ENCODE measurements at regions not wholly inside any gene's neighbourhood (a gene's known extent, or its start where the extent isn't known, plus 50 kb on each side); places are given as distances from the start of the nearest gene placed in this dataset.
"Not testable (repeated sequence)": the region's sequence is repeated elsewhere in the genome, so short reads cannot be mapped to it uniquely, and the experiment has no call there.

GRCh38 chr1:148328884-148329283 lies 154.2 kb downstream of the PPIAL4G start:
- intact Hi-C loops (cut with DNase I): no loop called here
- DNase-seq (ENCODE audit: low spot score): no peak

GRCh38 chr1:148325031-148325430 lies 158.1 kb downstream of the PPIAL4G start:
- DNase-seq (ENCODE audit: low spot score); intact Hi-C loops (cut with DNase I): not testable (repeated sequence)

- intact Hi-C loops (cut with DNase I); DNase-seq (ENCODE audit: low spot score): not testable (repeated sequence)
Measured at GRCh38 chr1:148324465-148324864, 158.6 kb downstream of the PPIAL4G start.

GRCh38 chr1:148320079-148320478 lies 163.0 kb downstream of the PPIAL4G start:
- DNase-seq (ENCODE audit: low spot score); intact Hi-C loops (cut with DNase I): not testable (repeated sequence)

GRCh38 chr1:148318904-148319242 lies 164.2 kb downstream of the PPIAL4G start:
- DNase-seq (ENCODE audit: low spot score): no peak
- intact Hi-C loops (cut with DNase I): no loop called here

- intact Hi-C loops (cut with DNase I): no loop called here
- no peak for DNase-seq (ENCODE audit: low spot score)
Measured at GRCh38 chr1:148318123-148318903, 164.8 kb downstream of the PPIAL4G start.

- DNase-seq (ENCODE audit: low spot score): no peak
- intact Hi-C loops (cut with DNase I): no loop called here
Measured at GRCh38 chr1:148317288-148317985, 165.4 kb upstream of the NBPF11 start.

- intact Hi-C loops (cut with DNase I): no loop called here
- no peak for DNase-seq (ENCODE audit: low spot score)
Measured at GRCh38 chr1:148315071-148315811, 163.2 kb upstream of the NBPF11 start.

- intact Hi-C loops (cut with DNase I): no loop called here
- DNase-seq (ENCODE audit: low spot score): no peak
Measured at GRCh38 chr1:148310807-148311206, 158.7 kb upstream of the NBPF11 start.

- intact Hi-C loops (cut with DNase I): no loop called here
- no peak for DNase-seq (ENCODE audit: low spot score)
Measured at GRCh38 chr1:148309940-148310500, 157.9 kb upstream of the NBPF11 start.

- no peak for DNase-seq (ENCODE audit: low spot score)
- intact Hi-C loops (cut with DNase I): no loop called here
Measured at GRCh38 chr1:148308832-148309458, 156.9 kb upstream of the NBPF11 start.

GRCh38 chr1:148307583-148308185 lies 155.6 kb upstream of the NBPF11 start:
- no peak for DNase-seq (ENCODE audit: low spot score)

GRCh38 chr1:148304935-148305334 lies 152.9 kb upstream of the NBPF11 start:
- intact Hi-C loops (cut with DNase I); DNase-seq (ENCODE audit: low spot score): not testable (repeated sequence)

More at GRCh38 chr1:148307583-148308185, 155.6 kb upstream of the NBPF11 start:
- intact Hi-C loops (cut with DNase I): no loop called here

- intact Hi-C loops (cut with DNase I); DNase-seq (ENCODE audit: low spot score): not testable (repeated sequence)
Measured at GRCh38 chr1:148302586-148303364, 150.7 kb upstream of the NBPF11 start.

- intact Hi-C loops (cut with DNase I); DNase-seq (ENCODE audit: low spot score): not testable (repeated sequence)
Measured at GRCh38 chr1:148297852-148298251, 145.8 kb upstream of the NBPF11 start.

GRCh38 chr1:148296511-148296910 lies 144.4 kb upstream of the NBPF11 start:
- DNase-seq (ENCODE audit: low spot score): no peak
- intact Hi-C loops (cut with DNase I): no loop called here

GRCh38 chr1:148294116-148294807 lies 142.2 kb upstream of the NBPF11 start:
- intact Hi-C loops (cut with DNase I): no loop called here
- DNase-seq (ENCODE audit: low spot score): no peak

GRCh38 chr1:148293651-148294050 lies 141.6 kb upstream of the NBPF11 start:
- intact Hi-C loops (cut with DNase I): no loop called here
- DNase-seq (ENCODE audit: low spot score): no peak

Measured in cardiac septum (tissue), 1 donor.